IMR-90 (cell line): ENCODE measurements at regions not wholly inside any gene's neighbourhood (a gene's known extent, or its start where the extent isn't known, plus 50 kb on each side); places are given as distances from the start of the nearest gene placed in this dataset.

Source experiments
- ATAC-seq: fragments of 200-7000 bp; cut with Tn5 transposase; 2 replicates; pipeline ENCODE4 v1.9.1; 2020; ENCODE audit warnings: low read depth, mild to moderate bottlenecking, moderate library complexity
- BruUV-seq: library from RNA; stranded (reverse); fragments of 400-500 nt; replicated peaks from 2 replicates; lab custom pipeline; 2021; lab: Mats Ljungman, UMichigan
- CTCF ChIA-PET: fragments of 300-600 bp; formaldehyde crosslinking; extraction: SDS; loops from one replicate; lab custom pipeline; 2021; ENCODE audit warnings: antibody characterized with exemption; lab: Yijun Ruan, JAX
- POLR2A ChIA-PET: fragments of 300-600 bp; sonication (Branson Sonifier 250); formaldehyde crosslinking; loops from one replicate; lab custom pipeline; 2022; ENCODE audit warnings: antibody characterized with exemption; ENCODE audit not compliant: unreplicated experiment; lab: Charles Lee
- DNase-seq: peaks from one replicate; pipeline ENCODE4 v3.0.0; 2013
- H2AFZ ChIP-seq: replicated peaks from 2 replicates; pipeline ENCODE3; 2013; ENCODE audit warnings: low read length, mild to moderate bottlenecking; ENCODE audit not compliant: poor library complexity
- H2AK5ac ChIP-seq: 2 replicates; pipeline ENCODE4 v1.6.1; 2013; ENCODE audit warnings: low read depth, low read length, inconsistent platforms
- H2AK9ac ChIP-seq: replicated peaks from 2 replicates; pipeline ENCODE3; 2013; ENCODE audit warnings: mild to moderate bottlenecking, low read depth, low read length, moderate library complexity; ENCODE audit not compliant: poor library complexity
- H2BK120ac ChIP-seq: 2 replicates; pipeline ENCODE4 v1.6.1; 2013; ENCODE audit warnings: low read depth, low read length, inconsistent platforms
- H2BK15ac ChIP-seq: 3 replicates; pipeline ENCODE4 v1.6.1; 2013; ENCODE audit warnings: low read depth, low read length, inconsistent platforms
- H2BK20ac ChIP-seq: 2 replicates; pipeline ENCODE4 v1.6.1; 2013; ENCODE audit warnings: low read depth, mild to moderate bottlenecking, inconsistent platforms, low read length, moderate library complexity
- H2BK5ac ChIP-seq: 2 replicates; pipeline ENCODE4 v1.6.1; 2013; ENCODE audit warnings: mild to moderate bottlenecking, low read depth, low read length, inconsistent platforms; ENCODE audit not compliant: poor library complexity, severe bottlenecking
- H3K14ac ChIP-seq: replicated peaks from 2 replicates; pipeline ENCODE4 v1.6.1; 2013; ENCODE audit warnings: low read depth, low read length, inconsistent platforms
- H3K18ac ChIP-seq: 2 replicates; pipeline ENCODE4 v1.6.1; 2013; ENCODE audit warnings: low read depth, low read length, control low read depth
- H3K23ac ChIP-seq: 2 replicates; pipeline ENCODE4 v1.6.1; 2013; ENCODE audit warnings: low read depth, low read length, inconsistent platforms
- H3K27ac ChIP-seq: 2 replicates; pipeline ENCODE4 v1.5.1; 2013; ENCODE audit warnings: mild to moderate bottlenecking, control low read depth, low read length; ENCODE audit not compliant: insufficient read depth
- H3K27me3 ChIP-seq: 2 replicates; pipeline ENCODE4 v1.6.1; 2013; ENCODE audit warnings: low read length; ENCODE audit not compliant: control insufficient read depth, insufficient read depth
- H3K36me3 ChIP-seq: 2 replicates; pipeline ENCODE4 v1.6.1; 2013; ENCODE audit warnings: low read length, mixed read lengths; ENCODE audit not compliant: control insufficient read depth, insufficient read depth
- H3K4ac ChIP-seq: 2 replicates; pipeline ENCODE4 v1.6.1; 2013; ENCODE audit warnings: low read depth, low read length, inconsistent platforms
- H3K4me1 ChIP-seq: 2 replicates; pipeline ENCODE4 v1.6.1; 2013; ENCODE audit warnings: low read length, mixed read lengths; ENCODE audit not compliant: control insufficient read depth, insufficient read depth
- H3K4me2 ChIP-seq: 2 replicates; pipeline ENCODE4 v1.6.1; 2013; ENCODE audit warnings: low read depth, mild to moderate bottlenecking, control low read depth, low read length, moderate library complexity
- H3K4me3 ChIP-seq: 2 replicates; pipeline ENCODE4 v1.5.1; 2013; ENCODE audit warnings: low read depth, mild to moderate bottlenecking, control low read depth, low read length, moderate library complexity; ENCODE audit not compliant: insufficient read depth
- H3K56ac ChIP-seq: 2 replicates; pipeline ENCODE4 v1.6.1; 2013; ENCODE audit warnings: low read length, inconsistent platforms; ENCODE audit not compliant: insufficient read depth; ENCODE audit errors: extremely low read depth
- H3K79me1 ChIP-seq, 2 experiments: 2 replicates each; pipeline ENCODE4 v1.6.1; 2013; ENCODE audit warnings: low read length in 2 of 2, inconsistent platforms in 1 of 2, low read depth in 1 of 2
- H3K9ac ChIP-seq: 2 replicates; pipeline ENCODE4 v1.6.1; 2013; ENCODE audit warnings: low read depth, low read length, control low read depth
- H3K9me1 ChIP-seq: 2 replicates; pipeline ENCODE4 v1.6.1; 2013; ENCODE audit warnings: low read length, inconsistent platforms; ENCODE audit not compliant: insufficient read depth
- H3K9me3 ChIP-seq: 2 replicates; pipeline ENCODE4 v1.6.1; 2013; ENCODE audit warnings: low read length; ENCODE audit not compliant: control insufficient read depth, insufficient read depth
- H4K20me1 ChIP-seq: 2 replicates; pipeline ENCODE4 v1.6.1; 2013; ENCODE audit warnings: low read length, inconsistent platforms; ENCODE audit not compliant: insufficient read depth
- H4K5ac ChIP-seq: 2 replicates; pipeline ENCODE4 v1.6.1; 2013; ENCODE audit warnings: mild to moderate bottlenecking, low read depth, low read length, control low read depth
- H4K8ac ChIP-seq, 2 experiments: 2 replicates each; pipeline ENCODE4 v1.6.1; 2013; ENCODE audit warnings: low read depth in 2 of 2, low read length in 2 of 2, control low read depth in 1 of 2, inconsistent platforms in 1 of 2
- H4K91ac ChIP-seq: 2 replicates; pipeline ENCODE4 v1.6.1; 2013; ENCODE audit warnings: low read depth, low read length, inconsistent platforms; ENCODE audit not compliant: insufficient read depth
- CTCF ChIP-seq: conservative IDR thresholded peaks from 2 replicates; pipeline ENCODE4 v1.5.1; 2012; ENCODE audit warnings: mild to moderate bottlenecking, low read depth, low read length, improper control_type of control experiment
- ELK1 ChIP-seq: fragments of 150-350 bp; IDR thresholded peaks from 2 replicates; pipeline ENCODE4 v1.6.1; 2016; ENCODE audit warnings: low read depth, mild to moderate bottlenecking, low read length, moderate library complexity, borderline replicate concordance
- FOS ChIP-seq: fragments of 150-350 bp; IDR thresholded peaks from 2 replicates; pipeline ENCODE4 v1.6.1; 2016; ENCODE audit warnings: low read depth, low read length
- MAZ ChIP-seq: IDR thresholded peaks from 2 replicates; pipeline ENCODE4 v1.6.1; 2012; ENCODE audit warnings: low read depth, mild to moderate bottlenecking, low read length, improper control_type of control experiment, moderate library complexity, borderline replicate concordance
- MXI1 ChIP-seq: IDR thresholded peaks from 2 replicates; pipeline ENCODE4 v1.6.1; 2012; ENCODE audit warnings: low read depth, mild to moderate bottlenecking, low read length, moderate library complexity, borderline replicate concordance
- NFE2L2 ChIP-seq: fragments of 150-350 bp; IDR thresholded peaks from 2 replicates; pipeline ENCODE4 v1.6.1; 2016; ENCODE audit warnings: low read depth, mild to moderate bottlenecking, low read length
- RAD21 ChIP-seq: IDR thresholded peaks from 2 replicates; pipeline ENCODE4 v1.6.1; 2012; ENCODE audit warnings: low read length, improper control_type of control experiment
- SMC3 ChIP-seq: fragments of 150-350 bp; IDR thresholded peaks from 2 replicates; pipeline ENCODE4 v1.6.1; 2016; ENCODE audit warnings: low read depth, mild to moderate bottlenecking, antibody characterized with exemption, low read length, moderate library complexity
- USF2 ChIP-seq: fragments of 150-350 bp; IDR thresholded peaks from 2 replicates; pipeline ENCODE4 v1.6.1; 2017; ENCODE audit warnings: mild to moderate bottlenecking, antibody characterized with exemption, low read length, low read depth
- WGBS, 2 experiments: methylation state at CpG; one replicate each; pipeline versions ENCODE4 v1.1.5 to v1.1.7; 2013; ENCODE audit warnings: missing lambda C conversion rate in 2 of 2; ENCODE audit not compliant: insufficient read length in 1 of 2; ENCODE audit errors: extremely low coverage in 2 of 2; 5-methylcytosine and 5-hydroxymethylcytosine counted together
- dilution Hi-C: fragments of 300-500 bp; cut with HindIII; formaldehyde crosslinking; loops from one replicate; pipeline ENCODE4 v1.14.3; 2018; ENCODE audit warnings: low sequenced_read_pairs; ENCODE audit not compliant: unreplicated experiment
- in situ Hi-C: fragments of 300-500 bp; cut with MboI; formaldehyde crosslinking; loops from 3 replicates; pipeline ENCODE4 v1.14.3; 2019; ENCODE audit warnings: low sequenced_read_pairs, inconsistent platforms, mixed read lengths
- intact Hi-C: fragments of 100-400 bp; cut with micrococcal nuclease; formaldehyde crosslinking; loops from 2 replicates; pipeline ENCODE4 v1.10.0; 2022

- H3K36me3 ChIP-seq, result no peaks in the 10 kb centered on the region
- H2AFZ ChIP-seq, result no peak overlapping the region
- no peak overlapping the region for H3K56ac ChIP-seq
- dilution Hi-C loops (no loop called here), intact Hi-C loops (no loop called here), in situ Hi-C loops (no loop called here)
- no peak overlapping the region for H3K4me3 ChIP-seq
- H3K27ac ChIP-seq, result no peak overlapping the region
- H2BK5ac ChIP-seq, result no peak overlapping the region
- H3K9me1 ChIP-seq, result no peaks in the 10 kb centered on the region
- H3K23ac ChIP-seq, result no peak overlapping the region
- no peak overlapping the region for H3K9ac ChIP-seq
- H2AK9ac ChIP-seq, result no peak overlapping the region
- no peaks in the 10 kb centered on the region for H4K20me1 ChIP-seq
- H3K4me2 ChIP-seq, result no peak overlapping the region
- DNase-seq (no peak), ATAC-seq (no peak)
- H3K14ac ChIP-seq, result no peak overlapping the region
- POLR2A ChIA-PET, result no interaction called here
- H2AK5ac ChIP-seq, result no peak overlapping the region
- H3K27me3 ChIP-seq, result no peaks in the 10 kb centered on the region; the same call in 1 of the 2 replicates
- no peaks in the 10 kb centered on the region for H3K9me3 ChIP-seq
- no peak overlapping the region for H3K4ac ChIP-seq
- no peak overlapping the region for H4K91ac ChIP-seq
- no peak overlapping the region for H4K5ac ChIP-seq
- no peak for TF ChIP-seq FOS
- no peak for TF ChIP-seq CTCF
- TF ChIP-seq USF2, result no peak
- TF ChIP-seq MXI1, result no peak
- TF ChIP-seq RAD21, result no peak
- TF ChIP-seq ELK1, result no peak
- TF ChIP-seq SMC3, result no peak
- TF ChIP-seq NFE2L2, result no peak
- no peak for TF ChIP-seq MAZ
- H3K79me1 ChIP-seq, result no peaks in the 10 kb centered on the region
- no peak overlapping the region for H3K18ac ChIP-seq
- no TSS peak for BruUV-seq
- CTCF ChIA-PET, result no interaction called here
- no peak overlapping the region for H2BK20ac ChIP-seq
- 100% methylated on average over 1 of the region's 6 CpGs; no CpG with 5 or more reads in 1 of the 2 experiments for WGBS, 2 experiments
- no peak overlapping the region for H2BK120ac ChIP-seq
- no peaks in the 10 kb centered on the region for H3K4me1 ChIP-seq
- no peak overlapping the region for H4K8ac ChIP-seq
- H2BK15ac ChIP-seq, result no peak overlapping the region
Observed at GRCh38 chr5:67475489-67475888, 278.9 kb upstream of the CD180 start.
